Chondrocyte (in vitro differentiated cells): ENCODE measurements at regions not wholly inside any gene's neighbourhood (a gene's known extent, or its start where the extent isn't known, plus 50 kb on each side); places are given as distances from the start of the nearest gene placed in this dataset.

Experiments
- DNase-seq: peaks from one replicate; pipeline ENCODE4 v3.0.0; 2021; ENCODE audit warnings: mixed read lengths, low spot score
- H3K27ac Mint-ChIP-seq: one replicate; pipeline ENCODE4 v1.8.0; 2021; ENCODE audit warnings: mild to moderate bottlenecking, moderate library complexity, mixed read lengths; ENCODE audit not compliant: unreplicated experiment
- H3K27me3 Mint-ChIP-seq: 2 replicates; pipeline ENCODE4 v1.8.0; 2021; ENCODE audit warnings: low read depth, mixed read lengths
- H3K36me3 Mint-ChIP-seq: 2 replicates; pipeline ENCODE4 v1.8.0; 2021; ENCODE audit warnings: low read depth, mixed read lengths
- H3K4me1 Mint-ChIP-seq: 2 replicates; pipeline ENCODE4 v1.8.0; 2021; ENCODE audit warnings: low read depth, mild to moderate bottlenecking, mixed read lengths
- H3K4me3 Mint-ChIP-seq: one replicate; pipeline ENCODE4 v1.8.0; 2021; ENCODE audit warnings: mild to moderate bottlenecking, moderate library complexity, mixed read lengths; ENCODE audit not compliant: unreplicated experiment
- H3K9me3 Mint-ChIP-seq: 2 replicates; pipeline ENCODE4 v1.8.0; 2021; ENCODE audit warnings: low read depth, mixed read lengths
- TF ChIP-seq, protein P1 (sequence below): fragments of 200-600 bp; sonication (generic); IDR thresholded peaks from 2 replicates; pipeline ENCODE4 v1.5.0; 2021; ENCODE audit warnings: antibody characterized with exemption, mild to moderate bottlenecking, moderate library complexity

DNA sequence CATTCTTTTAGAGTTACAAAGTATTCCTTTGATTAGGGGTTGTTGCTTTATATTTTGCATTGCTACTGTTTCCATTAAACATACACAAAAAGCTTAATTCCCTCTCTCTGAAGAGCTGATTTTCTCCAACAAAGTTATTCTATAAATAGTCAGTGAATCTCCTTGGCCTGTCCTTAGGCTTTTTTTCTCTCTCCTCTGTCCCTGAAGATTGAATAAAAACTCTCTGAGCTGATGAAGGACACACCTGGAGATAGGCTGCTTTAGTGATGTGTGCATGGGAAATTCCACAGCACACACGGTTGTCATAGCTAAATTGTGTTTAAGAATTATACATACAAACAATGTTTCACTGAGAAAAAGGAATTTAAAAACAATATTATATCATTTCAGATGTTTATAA, 90.5 kb upstream of the TMEM106B start:
- H3K27ac Mint-ChIP-seq, result no peak overlapping the region
- H3K9me3 Mint-ChIP-seq, result no peaks in the 10 kb centered on the region
- no peaks in the 10 kb centered on the region for H3K4me1 Mint-ChIP-seq
- no peak overlapping the region for H3K4me3 Mint-ChIP-seq
- H3K36me3 Mint-ChIP-seq, result no peaks in the 10 kb centered on the region
- TF ChIP-seq, protein P1, sequence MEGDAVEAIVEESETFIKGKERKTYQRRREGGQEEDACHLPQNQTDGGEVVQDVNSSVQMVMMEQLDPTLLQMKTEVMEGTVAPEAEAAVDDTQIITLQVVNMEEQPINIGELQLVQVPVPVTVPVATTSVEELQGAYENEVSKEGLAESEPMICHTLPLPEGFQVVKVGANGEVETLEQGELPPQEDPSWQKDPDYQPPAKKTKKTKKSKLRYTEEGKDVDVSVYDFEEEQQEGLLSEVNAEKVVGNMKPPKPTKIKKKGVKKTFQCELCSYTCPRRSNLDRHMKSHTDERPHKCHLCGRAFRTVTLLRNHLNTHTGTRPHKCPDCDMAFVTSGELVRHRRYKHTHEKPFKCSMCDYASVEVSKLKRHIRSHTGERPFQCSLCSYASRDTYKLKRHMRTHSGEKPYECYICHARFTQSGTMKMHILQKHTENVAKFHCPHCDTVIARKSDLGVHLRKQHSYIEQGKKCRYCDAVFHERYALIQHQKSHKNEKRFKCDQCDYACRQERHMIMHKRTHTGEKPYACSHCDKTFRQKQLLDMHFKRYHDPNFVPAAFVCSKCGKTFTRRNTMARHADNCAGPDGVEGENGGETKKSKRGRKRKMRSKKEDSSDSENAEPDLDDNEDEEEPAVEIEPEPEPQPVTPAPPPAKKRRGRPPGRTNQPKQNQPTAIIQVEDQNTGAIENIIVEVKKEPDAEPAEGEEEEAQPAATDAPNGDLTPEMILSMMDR, result no peak
- DNase-seq, result no peak
- H3K27me3 Mint-ChIP-seq, result peaks cover 11% of the 10 kb centered on the region

DNA sequence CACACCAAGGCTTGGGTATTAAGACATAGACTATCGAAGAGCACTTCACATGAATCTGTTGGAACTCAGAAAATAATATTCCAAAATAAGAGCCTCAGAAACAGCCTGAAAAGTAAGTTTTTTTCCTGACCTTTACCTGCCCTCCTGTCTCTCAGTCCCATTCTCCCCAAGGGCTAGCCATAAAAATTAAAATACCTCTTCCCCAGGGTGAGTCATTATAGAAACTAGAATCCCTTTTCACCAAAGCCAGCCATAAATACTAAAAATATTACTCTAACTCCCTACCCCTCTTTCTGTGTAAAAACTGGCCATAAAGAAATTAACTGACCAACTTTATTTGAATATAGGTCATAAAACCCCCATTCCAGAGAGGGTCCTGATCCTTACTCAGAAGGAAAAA, 87.9 kb upstream of the TMEM106B start:
- no peaks in the 10 kb centered on the region for H3K36me3 Mint-ChIP-seq
- H3K4me3 Mint-ChIP-seq, result no peak overlapping the region
- peaks cover 8% of the 10 kb centered on the region for H3K27me3 Mint-ChIP-seq
- DNase-seq, result no peak
- TF ChIP-seq, protein P1, result no peak
- no peaks in the 10 kb centered on the region for H3K9me3 Mint-ChIP-seq
- H3K4me1 Mint-ChIP-seq, result no peaks in the 10 kb centered on the region
- no peak overlapping the region for H3K27ac Mint-ChIP-seq

DNA sequence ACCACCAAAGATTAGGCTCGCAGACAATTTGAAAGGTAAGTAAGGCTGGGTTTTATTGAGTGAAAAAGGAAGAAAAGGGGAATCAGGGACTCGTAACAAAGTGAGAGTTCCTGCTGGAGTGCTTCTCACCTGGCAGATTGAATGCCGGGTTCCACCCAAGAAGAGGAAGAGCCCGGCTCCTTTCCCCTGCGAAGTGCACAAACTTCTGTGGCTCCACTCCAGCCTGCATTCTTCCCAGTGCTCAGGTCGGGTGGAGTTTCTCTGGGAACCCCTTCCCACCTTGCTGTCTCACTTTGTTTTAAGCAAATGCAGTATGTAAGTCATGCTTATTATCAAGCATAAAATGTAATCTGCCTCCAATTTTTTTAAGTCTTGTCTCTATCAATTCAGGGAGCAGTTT, 87.1 kb upstream of the TMEM106B start:
- Mint-ChIP-seq H3K36me3 (no peaks in the 10 kb centered on the region), H3K9me3 (no peaks in the 10 kb centered on the region), H3K4me3 (no peak overlapping the region), H3K4me1 (no peaks in the 10 kb centered on the region), H3K27ac (no peak overlapping the region), H3K27me3 (peaks cover 8% of the 10 kb centered on the region)
- DNase-seq, result no peak
- TF ChIP-seq, protein P1, result no peak

DNA sequence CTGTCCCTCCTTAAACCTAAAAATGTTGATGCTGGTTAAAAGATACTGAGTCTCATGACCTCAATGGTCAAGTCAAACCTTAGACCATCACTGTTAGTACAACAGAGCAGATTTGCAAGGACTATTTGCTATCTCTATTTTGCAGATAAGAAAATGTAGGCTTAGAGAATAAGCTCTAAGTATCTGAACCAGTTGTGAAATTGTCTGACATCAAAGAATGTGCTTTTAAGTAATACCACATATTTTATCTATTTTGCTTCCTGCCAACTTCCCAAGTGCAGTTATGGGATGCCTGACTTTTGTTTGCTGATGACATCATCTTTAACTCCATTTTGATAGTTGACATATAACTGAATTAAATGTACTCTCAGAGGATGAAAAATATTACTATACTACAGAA, 83.6 kb upstream of the TMEM106B start:
- Mint-ChIP-seq H3K9me3 (no peaks in the 10 kb centered on the region), H3K27ac (no peak overlapping the region), H3K36me3 (no peaks in the 10 kb centered on the region), H3K4me3 (no peak overlapping the region), H3K27me3 (peaks cover 8% of the 10 kb centered on the region), H3K4me1 (no peaks in the 10 kb centered on the region)
- TF ChIP-seq, protein P1, result no peak
- no peak for DNase-seq

DNA sequence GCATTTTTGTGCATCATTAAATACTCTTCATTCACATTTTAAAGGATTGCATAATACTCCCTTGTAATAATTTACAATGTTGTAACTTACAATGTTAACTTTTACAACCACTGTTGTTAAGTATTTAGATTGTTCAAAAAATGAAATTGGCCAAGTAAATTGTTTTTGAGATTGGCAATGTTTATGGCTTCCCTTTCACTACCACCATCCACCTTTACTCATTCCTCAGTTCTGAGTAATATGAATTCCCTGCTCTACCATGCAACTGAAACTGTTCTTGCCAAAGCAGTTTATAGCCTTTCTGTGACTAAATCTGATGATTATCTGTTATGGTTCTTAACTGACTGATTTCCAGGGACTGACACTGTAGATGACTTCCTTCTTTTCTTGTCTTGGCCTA, 80.5 kb upstream of the TMEM106B start:
- Mint-ChIP-seq H3K4me1 (no peaks in the 10 kb centered on the region), H3K36me3 (no peaks in the 10 kb centered on the region), H3K27ac (no peak overlapping the region), H3K9me3 (peaks cover 2% of the 10 kb centered on the region), H3K4me3 (no peak overlapping the region), H3K27me3 (no peaks in the 10 kb centered on the region)
- TF ChIP-seq, protein P1, result no peak
- no peak for DNase-seq
